ENCODE measurements at regions not wholly inside any gene's neighbourhood (a gene's known extent, or its start where the extent isn't known, plus 50 kb on each side); places are given as distances from the start of the nearest gene placed in this dataset.

DNA sequence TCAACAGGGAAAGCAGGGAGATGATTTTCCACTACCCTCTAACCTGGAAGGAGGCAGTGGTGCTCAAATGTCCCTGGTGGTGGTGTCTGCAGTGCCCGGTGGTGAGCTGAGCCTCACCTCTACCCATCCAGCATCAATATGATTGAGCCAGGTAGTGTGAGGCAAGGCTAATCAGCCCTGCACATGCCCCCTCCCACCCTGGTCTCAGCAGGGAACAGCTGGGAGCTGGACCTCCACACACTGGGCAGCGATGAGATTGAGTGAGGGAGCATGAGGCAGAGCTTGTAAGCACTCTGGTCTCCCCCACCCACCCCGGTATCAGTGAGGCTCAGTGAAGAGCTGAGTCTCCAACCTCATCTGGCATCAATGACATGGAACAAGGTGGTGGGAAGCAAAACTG lies 634.3 kb downstream of the PTPRU start:
- DNase-seq, result no peak

DNA sequence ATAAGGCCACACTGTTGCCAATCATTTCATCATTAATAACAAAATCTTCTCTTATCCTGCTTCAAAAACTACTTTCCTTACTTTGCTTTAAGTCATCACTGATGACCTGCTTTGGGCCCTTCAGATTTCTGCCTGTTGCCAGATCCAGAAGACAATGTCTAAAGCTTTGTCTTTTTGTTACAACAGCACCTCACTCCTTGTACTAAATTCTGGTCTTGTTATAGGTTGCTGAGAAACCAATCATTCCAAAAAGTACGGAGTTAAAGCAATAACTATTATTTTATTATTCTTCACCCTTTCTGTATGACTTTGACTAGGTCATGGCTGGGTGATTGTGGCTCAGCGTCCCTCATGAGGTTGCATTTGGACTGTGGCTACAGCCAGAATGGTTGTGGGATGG lies 633.5 kb downstream of the PTPRU start:
- no peak for DNase-seq

DNA sequence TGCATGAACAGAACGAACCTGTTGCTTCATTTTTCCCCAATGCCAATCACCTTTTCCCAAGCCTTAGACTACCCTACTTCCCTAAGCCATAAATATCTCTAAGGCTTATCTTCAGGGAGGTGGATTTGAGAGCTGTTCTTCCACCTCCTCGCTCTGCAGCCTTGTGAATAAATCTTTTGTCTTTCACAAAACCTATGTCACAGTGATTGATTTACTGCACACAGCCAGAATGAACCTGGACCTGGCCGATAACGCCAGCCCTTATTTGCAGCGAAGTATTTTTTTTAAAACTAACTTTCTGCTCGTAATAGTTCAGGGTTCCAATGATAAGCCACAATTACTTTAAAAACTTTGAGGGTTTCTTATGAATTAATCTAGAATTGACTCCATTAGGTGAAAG lies 632.6 kb downstream of the PTPRU start:
- DNase-seq, result no peak

DNA sequence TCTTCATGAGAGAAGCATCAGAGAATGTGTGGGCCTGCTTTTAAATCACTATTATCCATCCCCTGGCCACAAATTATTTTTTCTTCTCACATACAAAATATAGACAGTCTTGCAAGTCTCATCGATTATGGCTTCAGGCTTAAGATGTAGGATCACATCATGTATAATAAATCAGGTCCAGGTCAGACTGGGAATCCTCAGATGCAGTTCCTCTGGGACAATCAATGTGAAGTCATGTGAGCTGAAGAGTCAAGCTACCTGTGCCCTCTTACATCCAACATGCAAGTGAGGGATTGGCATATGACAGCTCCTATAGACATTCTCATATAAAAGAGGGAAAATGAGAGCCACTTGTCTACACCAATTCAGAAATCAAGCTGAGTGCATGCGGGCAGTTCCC lies 631.8 kb downstream of the PTPRU start:
- no peak for DNase-seq

DNA sequence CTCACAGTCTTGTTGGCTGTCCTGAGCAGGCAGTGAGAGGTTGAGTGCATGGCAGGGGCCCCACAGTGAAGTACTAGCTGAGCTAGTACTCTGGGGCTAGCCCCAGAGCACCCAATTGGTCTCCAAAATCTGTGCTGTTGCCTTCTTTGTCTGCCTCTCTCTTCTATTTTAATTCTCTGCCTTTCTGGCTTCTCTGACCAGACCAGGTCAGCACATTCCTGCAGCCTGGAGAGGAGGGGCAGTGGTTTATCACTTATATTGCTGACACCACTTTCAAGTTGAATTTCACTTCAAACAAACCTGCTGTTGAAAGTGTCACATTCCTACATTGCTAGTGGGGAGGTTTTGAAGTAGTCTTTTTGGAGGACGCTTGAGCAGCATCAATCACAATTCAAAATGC lies 628.7 kb downstream of the PTPRU start:
- DNase-seq, result no peak

DNA sequence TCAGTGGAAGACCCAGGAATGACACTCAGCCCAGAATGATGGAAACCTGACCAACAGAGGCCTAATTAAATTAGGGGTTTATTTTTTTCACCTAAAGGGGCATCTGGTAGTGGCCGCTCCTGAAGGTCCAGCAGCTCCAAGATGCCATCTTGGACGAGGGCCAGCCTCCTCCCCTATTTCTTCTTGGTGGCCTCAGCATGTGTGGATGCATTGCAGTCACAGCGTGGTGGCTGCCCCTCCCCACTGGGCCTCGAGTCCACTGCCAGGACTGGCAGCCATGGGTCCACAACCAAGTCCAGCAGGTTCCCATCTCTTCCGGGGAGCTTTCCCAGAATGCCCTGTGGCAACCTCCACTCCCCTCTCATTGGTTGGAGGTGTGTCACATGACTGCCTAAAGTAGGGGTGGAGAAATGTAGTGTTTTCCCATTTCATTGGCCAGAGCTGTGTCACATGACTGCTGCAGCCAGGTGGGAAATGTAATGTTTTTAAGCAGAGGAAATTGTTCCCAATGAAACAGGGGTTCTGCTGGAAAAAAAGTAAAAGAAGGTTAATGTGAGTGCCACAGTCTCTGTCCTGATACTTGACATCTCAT lies 628.2 kb downstream of the PTPRU start:
- DNase-seq, result no peak

DNA sequence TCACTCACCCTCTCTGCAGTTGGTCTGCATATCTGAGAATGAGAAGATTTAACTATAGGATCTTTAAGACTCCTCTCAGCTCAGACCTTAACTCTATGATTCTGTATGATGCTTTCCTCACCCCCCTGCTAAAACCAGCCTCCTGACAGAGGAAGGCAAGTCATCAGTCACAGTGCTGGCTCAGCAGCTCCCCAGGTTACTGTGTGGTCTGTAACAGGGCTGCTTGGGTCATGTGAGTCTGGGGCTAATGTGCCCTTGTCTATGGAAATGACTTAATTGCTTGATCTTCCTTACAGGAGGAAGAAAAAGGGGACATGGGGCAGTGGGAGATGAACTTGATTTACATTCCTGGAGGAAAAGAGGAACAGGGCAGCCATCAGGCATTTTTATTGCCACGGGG lies 625.6 kb downstream of the PTPRU start:
- no peak for DNase-seq

DNA sequence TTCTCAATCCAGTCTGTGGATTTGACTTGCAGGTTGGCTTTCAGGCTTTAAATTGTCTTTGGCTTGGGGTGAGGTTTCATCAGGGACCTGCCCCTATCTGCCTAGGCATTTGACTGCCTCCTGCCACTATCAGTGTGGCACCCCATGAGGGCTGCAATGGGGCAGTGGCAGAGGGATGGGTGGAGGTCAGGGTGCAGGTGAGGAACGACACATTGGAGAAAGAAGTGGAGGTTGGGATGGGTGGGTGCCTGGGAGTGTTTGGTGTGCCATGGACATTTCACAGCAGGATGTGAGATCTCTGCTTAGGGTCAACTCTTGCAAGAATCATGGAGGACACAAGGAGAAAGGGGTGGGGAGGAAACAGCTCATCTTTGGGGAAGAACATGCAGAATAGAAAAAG lies 625.1 kb downstream of the PTPRU start:
- DNase-seq, result no peak

DNA sequence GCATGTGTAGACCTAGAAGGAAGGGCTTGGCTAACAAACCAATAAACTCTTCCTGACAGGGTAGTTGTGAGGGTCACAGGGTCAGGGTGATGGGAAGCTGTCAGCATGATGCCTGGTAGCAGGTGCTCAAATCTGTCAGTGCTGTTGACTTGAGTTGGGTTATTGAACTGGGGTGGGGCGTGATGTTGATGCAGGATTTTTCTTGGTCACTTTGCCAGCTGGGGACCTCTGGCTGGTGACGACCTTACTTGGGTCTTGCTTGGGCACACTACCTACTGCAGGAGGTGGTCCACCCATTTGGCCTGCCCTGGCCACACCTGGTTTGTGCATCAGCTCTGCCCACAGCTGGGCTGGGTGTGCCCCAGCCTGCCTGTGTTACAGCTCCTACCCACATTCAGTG lies 624.4 kb downstream of the PTPRU start:
- DNase-seq, result no peak

DNA sequence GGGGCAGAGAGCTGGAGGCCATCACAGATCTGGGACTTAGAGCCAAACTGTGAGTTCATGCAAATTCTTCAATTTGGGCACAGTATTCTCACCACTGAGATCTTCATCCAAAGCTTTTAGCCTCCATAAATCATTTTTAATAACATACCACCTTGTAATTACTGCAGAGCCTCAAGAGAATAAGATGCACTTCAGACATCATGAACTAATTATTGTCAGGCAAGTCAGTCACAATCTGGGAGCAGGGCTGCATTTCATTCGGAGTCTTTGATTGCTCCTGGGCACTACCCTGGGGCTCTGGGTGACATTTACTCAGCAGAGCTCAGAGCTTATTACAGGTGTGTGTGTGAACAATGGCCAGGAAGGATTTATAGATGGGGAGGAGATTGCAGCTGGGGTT lies 623.7 kb downstream of the PTPRU start:
- DNase-seq, result no peak

DNA sequence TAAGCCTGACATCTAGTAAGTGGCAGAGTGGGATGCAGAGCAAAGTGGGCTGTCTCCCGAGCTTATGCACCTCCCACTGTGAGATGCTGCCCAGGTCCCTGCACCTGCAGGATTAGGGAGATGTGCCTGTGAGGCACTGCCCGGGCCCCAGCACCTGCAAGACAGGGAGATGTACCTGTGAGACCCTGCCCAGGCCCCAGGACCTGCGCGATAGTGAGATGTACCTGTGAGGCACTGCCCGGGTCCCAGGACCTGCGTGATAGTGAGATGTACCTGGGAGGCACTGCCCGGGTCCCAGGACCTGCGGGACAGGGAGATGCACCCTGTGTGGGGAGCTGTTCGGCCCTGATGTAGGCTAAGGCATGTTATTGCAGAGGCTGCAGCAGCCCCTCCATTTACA lies 622.8 kb downstream of the PTPRU start:
- DNase-seq, result no peak

DNA sequence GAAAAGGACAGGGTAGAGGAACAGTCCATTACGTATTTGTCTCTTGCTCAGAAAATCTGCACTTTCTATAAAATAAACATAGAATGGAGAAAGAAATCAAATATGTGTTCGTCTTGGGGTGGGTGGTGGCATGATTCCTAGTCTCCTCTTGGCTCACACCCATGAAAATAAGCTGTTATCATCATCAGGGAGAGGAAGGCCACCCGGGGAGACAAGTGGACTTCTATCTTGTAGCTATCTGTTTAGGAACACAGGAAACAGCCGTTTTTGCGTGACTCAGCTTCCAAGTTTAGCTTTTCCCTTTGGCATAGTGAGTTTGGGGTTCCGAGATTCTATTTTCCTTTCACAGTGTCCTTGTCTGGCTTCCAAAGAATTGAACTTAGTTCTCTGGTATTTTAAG lies 622.3 kb downstream of the PTPRU start:
- no peak for DNase-seq

DNA sequence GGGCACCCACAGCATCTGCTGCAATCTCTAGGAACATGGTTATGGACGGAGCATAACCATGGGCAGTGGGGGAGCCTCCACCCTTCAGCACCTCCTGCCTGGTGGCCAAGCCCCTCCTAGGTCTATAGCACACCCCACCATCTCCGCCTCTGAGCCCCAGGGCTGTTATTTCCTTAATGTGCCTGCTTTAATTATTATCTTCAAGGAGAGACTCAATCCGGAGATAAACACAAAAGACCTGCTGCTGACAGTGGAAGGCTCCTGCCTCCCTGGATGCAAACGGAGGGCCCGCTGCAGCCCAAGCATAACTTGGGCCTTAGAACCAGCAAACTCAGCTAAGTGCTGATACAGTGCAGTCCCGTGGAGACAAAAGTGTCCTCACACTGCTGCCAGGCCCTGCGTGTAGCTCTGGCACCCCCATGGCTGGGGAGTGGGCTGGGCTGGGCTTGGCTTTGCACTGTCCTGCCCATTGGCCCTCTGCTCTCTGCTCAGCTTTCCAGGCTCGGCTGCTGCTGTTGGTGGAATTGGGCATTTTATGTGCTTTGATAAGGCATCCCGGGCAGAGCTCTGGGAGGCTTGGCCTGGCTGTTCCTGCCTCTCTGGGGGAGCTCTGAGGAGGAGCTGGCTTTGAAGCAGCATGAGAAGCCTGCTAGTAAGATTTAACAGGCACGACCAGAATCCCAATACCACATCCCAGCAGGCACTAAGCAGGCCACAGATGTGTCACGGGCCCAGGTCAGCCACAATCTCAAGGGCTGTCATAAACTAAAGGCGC lies 620.2 kb downstream of the PTPRU start:
- no peak for DNase-seq

DNA sequence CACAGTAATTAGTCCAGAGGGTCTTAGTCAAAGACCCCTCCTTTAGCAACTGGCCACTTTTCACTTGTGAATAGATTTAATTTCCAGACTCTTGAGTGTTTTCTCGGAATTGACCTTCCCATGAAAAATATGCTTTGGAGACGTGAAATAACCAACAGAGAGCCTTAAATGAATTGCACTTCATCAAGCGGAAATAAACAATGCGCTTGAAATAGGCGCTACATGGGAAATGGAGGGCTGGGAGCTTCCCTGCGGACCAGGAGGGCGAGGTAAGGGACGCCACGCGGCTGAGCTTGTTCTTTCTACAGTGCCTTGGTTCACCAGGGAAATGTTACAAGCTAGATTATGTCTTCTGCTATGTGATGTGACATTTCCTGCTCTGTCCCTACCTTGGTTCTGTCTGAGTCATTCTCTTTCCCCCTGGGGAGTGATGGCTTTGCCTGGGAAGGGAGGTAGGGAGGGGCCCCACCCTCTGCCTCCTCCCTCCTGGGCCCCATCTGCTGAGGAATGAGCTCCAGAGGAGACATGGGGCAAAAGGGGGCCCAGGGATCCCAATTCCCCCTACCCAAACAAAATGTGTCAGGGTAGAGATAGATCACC lies 619.3 kb downstream of the PTPRU start:
- DNase-seq, result no peak

DNA sequence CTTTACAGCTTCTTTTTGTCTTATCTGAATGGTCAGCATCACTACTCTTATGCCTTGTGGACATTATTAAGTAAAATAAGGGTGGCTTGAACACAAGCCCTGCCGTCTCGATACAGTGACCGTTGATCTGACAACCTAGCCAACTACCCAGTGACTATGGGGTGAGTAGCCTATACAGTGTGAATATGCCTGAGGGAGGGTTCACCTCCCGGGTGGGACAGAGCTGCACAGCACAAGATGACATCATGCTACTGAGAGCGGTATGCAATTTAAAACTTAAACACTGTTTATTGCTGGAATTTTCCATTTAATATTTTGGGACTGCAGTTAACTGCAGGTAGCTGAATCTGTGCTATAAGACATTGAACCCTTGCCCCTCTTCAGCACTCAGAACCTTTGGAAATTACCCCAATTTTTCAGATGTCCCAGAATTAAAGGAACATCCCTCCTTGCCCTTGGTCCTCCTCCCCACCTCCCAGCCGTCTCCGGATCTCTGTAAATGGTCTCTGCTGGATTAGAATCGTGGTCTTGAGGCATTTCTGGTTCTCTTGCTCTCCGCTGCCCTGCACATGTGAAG lies 618.5 kb downstream of the PTPRU start:
- DNase-seq, result no peak

DNA sequence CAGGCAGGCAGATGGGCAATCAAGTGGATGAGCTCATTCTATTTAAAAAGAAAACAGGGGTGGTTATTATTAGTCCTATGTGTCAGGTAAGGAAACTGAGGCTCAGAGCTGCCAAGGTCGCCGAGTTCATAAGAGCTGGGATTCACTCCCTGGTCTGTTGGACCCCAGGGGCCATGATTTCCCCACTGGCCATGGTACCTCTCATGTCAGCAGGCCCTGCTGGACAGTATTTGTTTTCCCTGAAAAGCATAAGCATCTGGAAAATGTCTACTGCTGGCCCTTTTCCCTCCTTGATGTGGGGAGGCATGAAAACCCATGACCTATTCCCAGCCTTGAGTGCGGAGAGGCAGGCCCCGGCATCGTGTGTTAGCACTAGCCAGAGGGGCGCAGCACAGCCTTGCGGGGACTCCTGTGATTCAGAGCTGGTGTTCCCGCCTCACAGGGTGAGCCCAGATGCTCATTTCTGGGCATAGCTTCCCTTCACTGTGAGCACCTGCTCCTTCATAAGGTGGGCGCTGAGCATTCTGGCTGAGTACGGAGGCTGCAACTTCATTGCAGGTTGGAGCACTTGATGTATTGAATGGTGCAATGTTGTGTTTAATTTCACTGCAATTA lies 617.5 kb downstream of the PTPRU start:
- DNase-seq, result no peak

DNA sequence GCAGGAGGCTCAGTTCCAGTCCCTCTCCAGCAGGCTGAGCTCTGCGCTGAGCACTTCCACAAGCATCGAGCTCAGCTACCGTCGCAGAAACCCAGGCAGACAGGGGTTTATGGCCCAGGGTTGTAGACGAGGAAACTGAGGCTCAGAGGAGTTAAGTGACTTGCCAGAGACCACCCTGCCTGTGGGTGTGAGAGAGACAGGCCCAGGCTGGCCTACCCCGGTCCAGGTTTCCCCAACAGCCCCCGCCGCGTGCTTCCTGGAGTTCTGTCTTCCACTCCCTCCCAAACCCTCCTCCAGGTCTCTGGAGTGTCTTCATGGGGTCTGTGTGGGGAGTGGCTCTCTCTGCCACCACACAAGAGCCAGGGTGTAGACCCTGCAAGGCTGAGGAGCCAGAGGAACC lies 615.9 kb downstream of the PTPRU start:
- DNase-seq, result no peak

DNA sequence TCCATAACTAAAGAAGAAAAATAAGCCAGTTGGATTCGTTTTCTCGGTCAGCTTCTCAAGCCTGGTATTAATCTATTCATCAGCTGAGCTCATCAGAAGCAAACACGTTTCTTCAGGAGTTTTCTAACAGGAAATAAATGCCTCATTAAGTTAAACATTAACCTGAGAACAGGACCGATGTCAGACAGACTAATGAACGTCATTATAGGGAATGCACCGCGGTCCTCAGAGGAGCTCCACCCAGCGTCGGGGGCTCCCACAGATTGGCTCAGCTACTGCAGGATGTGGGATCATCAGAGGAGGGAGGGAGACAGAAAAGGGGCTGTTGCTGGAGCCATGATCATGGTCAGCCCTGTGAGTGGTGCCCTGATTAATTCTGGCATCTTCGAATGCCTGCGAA lies 615.4 kb downstream of the PTPRU start:
- DNase-seq, result no peak

DNA sequence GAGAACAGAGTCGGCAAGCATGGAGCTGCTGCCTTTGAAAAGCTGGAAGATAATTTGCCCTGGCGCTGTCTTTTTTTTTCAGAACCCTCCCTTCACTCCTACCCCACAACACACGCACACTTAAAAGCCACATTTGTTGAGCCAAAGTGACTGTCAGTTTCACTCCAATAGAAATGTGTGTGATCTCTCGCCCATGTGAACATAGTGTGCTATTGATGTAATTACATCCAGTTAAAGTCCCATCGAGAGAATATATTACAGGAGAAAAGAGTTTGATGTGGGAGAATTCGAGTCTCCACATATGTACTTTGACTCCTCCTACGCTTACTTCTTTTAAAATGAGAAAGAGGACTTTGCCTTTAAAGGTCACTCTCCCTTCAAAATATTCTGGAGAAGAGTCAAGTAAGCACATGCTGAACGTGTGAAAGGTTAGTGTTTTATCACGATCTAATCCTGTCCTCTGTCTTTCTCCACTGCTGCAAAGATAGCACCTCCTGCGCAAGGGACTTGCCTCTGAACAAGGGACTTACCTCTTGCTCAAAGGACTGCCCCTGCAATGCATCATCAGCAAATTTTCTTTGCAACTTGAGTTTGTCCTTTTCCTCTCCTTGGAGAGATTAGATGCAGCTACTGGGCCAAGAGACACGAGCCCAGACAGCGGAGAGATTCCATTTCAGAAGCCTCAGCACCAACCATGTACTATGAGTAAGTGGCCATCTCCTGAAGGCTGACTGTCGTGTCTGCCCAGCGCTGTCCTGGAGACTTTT lies 613.9 kb downstream of the PTPRU start:
- no peak for DNase-seq

DNA sequence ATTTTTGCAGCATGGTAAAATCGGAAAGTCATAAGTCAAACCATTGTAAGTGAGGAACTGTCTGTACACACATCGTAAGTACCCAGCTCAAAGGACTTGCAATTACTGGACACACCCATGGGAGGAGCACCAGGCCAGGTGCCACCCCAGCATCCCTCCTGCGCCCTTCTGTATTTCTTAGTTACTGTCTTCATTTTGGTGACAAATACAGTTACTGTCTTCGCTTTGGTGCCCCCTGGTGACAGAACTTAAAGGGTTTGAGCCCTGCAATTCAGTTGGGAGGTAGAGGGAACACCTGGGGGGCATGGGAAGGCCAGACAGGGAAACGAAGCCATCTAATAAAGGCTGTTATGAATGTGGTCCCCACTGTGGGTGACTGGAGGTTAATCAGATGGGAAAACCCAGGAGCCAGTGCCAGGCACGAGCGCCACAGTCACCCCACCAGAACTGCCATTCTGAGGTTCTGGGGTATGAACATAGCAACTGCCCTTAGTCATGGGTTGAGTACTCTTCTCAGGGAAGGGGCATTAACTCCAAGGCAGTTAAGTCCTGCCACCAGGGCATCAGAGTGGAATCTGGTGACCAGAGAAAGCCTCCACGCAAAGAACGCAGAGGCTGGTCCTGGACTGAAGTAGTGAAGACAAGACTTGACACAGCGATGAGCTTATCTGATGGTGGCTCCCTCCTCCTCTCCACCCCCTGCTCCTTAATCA lies 612.9 kb downstream of the PTPRU start:
- DNase-seq, result peak; percentile 39 to 48

DNA sequence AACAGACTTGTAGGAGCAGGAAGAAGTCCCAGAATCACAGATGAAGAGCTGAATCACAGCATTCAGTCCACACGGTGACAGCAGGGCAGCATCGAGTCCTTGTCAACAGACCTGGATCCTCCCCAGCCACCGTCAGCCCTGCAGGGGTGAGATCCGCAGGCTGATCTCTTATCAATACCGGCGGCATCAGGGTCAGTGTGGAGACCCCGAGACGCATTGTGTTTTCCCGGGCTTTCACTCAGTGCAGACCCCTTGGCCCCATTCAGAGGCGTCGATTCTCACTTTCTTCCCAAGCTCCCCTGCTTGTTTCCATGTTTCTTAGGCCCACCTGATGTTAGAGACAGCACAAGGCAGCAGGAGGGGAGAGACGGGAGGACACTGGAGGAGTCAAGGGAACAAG lies 609.6 kb downstream of the PTPRU start:
- DNase-seq, result no peak

DNA sequence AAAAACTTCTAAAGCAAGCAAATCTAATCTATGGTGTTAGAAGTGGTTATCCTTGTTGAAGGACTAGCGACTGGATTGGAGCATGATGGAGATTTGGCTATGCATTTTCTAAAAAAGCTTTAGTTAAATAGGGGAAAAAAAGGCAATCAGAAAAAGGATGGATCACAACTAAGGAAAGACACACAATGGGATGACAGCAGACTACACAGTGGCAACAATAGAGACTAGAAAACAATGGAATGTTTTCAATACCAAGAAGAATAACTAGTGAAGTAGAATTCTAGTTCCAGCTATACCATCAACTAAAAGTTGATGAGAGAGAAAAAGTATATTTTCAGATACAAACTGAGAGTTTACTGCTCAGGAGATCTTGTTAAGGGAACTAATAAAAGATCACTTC lies 605.8 kb downstream of the PTPRU start:
- DNase-seq, result no peak
